SJCRH30 (cell line): ENCODE measurements at regions not wholly inside any gene's neighbourhood (a gene's known extent, or its start where the extent isn't known, plus 50 kb on each side); places are given as distances from the start of the nearest gene placed in this dataset.
A peak's percentile ranks its signal among the peaks of the same experiment; 100 is the strongest.
"Not testable (repeated sequence)": the region's sequence is repeated elsewhere in the genome, so short reads cannot be mapped to it uniquely, and the experiment has no call there.

Experiments used
- DNase-seq, 2 experiments: peaks; one replicate each; pipeline ENCODE4 v3.0.0-alpha.2; 2015 to 2020
- H3K27ac ChIP-seq: fragments of 250-450 bp; sonication (Bioruptor Pico); 2 replicates; pipeline ENCODE4 v1.5.1; 2020; ENCODE audit warnings: mild to moderate bottlenecking, moderate library complexity
- H3K27me3 ChIP-seq: fragments of 250-450 bp; sonication (Bioruptor Pico); 2 replicates; pipeline ENCODE4 v1.5.1; 2020; ENCODE audit warnings: mild to moderate bottlenecking, moderate library complexity
- H3K36me3 ChIP-seq: fragments of 250-450 bp; sonication (Bioruptor Pico); 2 replicates; pipeline ENCODE4 v1.5.1; 2020; ENCODE audit warnings: mild to moderate bottlenecking, moderate library complexity
- H3K4me1 ChIP-seq: fragments of 250-450 bp; sonication (Bioruptor Pico); 2 replicates; pipeline ENCODE4 v1.5.1; 2020; ENCODE audit warnings: mild to moderate bottlenecking, moderate library complexity
- H3K4me3 ChIP-seq: fragments of 250-450 bp; sonication (Bioruptor Pico); 2 replicates; pipeline ENCODE4 v1.5.1; 2020; ENCODE audit warnings: mild to moderate bottlenecking, moderate library complexity
- H3K9me3 ChIP-seq: fragments of 250-450 bp; sonication (Bioruptor Pico); replicated peaks from 2 replicates; pipeline ENCODE4 v1.5.1; 2020; ENCODE audit warnings: mild to moderate bottlenecking, moderate library complexity

DNA sequence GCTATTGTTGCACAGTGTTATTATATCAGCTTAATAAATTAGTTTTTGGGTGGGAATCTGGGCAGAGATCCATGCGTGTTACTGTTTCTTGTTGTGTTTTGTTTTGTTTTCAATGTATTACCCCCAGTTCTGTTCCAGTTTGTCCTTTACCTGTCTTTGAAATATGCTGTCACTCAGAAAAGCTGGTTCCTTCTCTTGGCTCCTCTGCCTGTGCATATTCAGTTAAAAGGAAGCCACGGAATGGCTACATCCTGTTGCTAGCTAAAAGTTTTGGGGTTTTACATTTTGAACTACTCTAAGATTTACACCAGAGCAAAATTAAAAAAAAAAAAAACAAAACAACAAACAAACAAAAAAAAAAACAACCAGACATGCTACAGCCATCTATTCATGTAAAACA is 374.9 kb upstream of the RORB start:
- DNase-seq, result no peak
- no peaks in the 10 kb centered on the region; the same call in 1 of the 2 replicates for H3K9me3 ChIP-seq
- H3K27ac ChIP-seq, result no peak overlapping the region
- H3K27me3 ChIP-seq, result peaks cover 4% of the 10 kb centered on the region; the same call in 1 of the 2 replicates
- H3K4me3 ChIP-seq, result no peak overlapping the region
- no peaks in the 10 kb centered on the region for H3K4me1 ChIP-seq
- no peaks in the 10 kb centered on the region for H3K36me3 ChIP-seq

DNA sequence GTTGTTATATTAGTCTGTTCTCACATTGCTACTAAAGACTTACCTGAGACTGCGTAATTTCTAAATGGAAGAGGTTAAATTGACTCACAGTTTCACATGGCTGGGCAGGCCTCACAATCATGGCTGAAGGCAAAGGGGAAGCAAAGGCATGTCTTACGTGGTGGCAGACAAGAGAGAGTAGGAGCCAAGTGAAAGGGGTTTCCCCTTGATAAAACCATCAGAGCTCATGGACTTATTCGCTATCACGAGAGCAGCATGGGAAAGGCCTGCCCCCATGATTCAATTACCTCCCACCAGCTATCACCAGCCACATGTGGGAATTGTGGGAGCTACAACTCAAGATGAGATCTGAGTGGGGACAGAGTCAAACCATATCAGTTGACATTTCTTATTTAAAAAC is 374.5 kb upstream of the RORB start:
- H3K4me3 ChIP-seq, result no peak overlapping the region

DNA sequence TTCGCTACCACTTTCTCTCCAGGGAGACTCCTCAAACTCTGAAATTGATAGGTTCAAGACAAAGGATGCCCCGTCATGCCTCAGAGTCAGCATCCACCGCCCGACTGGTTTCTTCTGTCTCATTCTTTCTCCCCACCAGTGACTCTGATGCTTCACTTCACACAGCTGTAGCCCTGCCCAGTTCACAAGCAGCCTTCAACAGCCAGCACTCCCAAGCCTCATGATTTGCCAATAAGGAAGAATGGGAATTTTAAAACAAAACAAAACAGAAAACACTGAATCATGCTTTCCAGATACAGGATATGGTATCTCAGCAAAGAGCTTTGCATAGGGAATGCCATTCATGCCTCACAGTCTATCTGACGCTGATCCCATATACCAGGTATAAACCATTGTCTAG is 371.2 kb upstream of the RORB start:
- Histone ChIP-seq H3K27me3 (peaks cover 4% of the 10 kb centered on the region; the same call in 1 of the 2 replicates), H3K27ac (no peak overlapping the region), H3K36me3 (no peaks in the 10 kb centered on the region), H3K9me3 (no peaks in the 10 kb centered on the region), H3K4me3 (no peak overlapping the region), H3K4me1 (no peaks in the 10 kb centered on the region)
- DNase-seq, result no peak

More for the DNA sequence above, 374.5 kb upstream of the RORB start:
- no peaks in the 10 kb centered on the region for H3K4me1 ChIP-seq
- peaks cover 4% of the 10 kb centered on the region; the same call in 1 of the 2 replicates for H3K27me3 ChIP-seq
- no peak overlapping the region for H3K27ac ChIP-seq
- no peaks in the 10 kb centered on the region; the same call in 1 of the 2 replicates for H3K9me3 ChIP-seq
- DNase-seq, result no peak
- no peaks in the 10 kb centered on the region for H3K36me3 ChIP-seq

DNA sequence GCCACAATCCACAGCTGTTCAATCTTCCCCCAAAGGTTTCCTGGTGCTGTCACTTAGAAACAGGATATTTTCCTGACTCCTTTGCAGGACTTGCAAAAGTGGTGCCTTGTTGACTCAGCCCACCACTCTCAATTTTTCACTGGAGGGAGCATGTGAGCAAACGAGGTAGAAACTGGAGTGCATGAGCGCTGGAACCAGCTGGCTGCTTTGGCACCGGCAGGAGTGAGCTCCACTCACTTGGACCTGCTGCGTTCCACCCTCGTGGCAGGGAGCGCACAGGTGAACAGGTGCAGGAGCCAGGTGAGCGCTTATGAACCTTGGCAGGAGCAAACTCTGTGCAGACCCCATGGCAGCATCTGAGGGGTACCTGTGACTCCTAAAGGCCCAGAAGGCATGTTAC is 364.1 kb upstream of the RORB start:
- no peak overlapping the region for H3K27ac ChIP-seq
- H3K4me3 ChIP-seq, result no peak overlapping the region
- H3K36me3 ChIP-seq, result no peaks in the 10 kb centered on the region
- DNase-seq, result no peak
- no peaks in the 10 kb centered on the region; the same call in none of the 2 replicates for H3K27me3 ChIP-seq
- H3K9me3 ChIP-seq, result no peaks in the 10 kb centered on the region
- H3K4me1 ChIP-seq, result no peaks in the 10 kb centered on the region

DNA sequence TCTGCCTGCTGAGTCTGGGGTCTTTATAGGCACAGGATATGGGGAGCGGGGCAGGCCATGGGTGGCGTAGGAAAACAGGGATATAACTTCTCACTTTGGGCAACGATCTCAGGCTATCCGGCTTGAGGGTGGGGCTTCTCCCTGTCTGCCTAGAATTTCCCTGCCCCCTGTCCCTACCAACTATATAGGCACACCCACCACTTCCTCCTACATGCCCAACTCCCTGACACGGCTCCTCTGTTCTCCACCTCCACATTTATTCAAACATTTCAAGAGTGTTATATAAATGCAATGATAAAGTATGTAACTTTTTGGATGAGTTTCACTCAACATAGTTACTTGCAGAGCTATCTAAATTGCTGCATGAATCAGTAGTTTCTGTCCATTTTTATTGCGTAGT is 363.2 kb upstream of the RORB start:
- Histone ChIP-seq H3K4me1 (no peaks in the 10 kb centered on the region), H3K9me3 (no peaks in the 10 kb centered on the region), H3K4me3 (no peak overlapping the region), H3K27me3 (no peaks in the 10 kb centered on the region; the same call in none of the 2 replicates), H3K27ac (no peak overlapping the region), H3K36me3 (no peaks in the 10 kb centered on the region)
- DNase-seq, result no peak

DNA sequence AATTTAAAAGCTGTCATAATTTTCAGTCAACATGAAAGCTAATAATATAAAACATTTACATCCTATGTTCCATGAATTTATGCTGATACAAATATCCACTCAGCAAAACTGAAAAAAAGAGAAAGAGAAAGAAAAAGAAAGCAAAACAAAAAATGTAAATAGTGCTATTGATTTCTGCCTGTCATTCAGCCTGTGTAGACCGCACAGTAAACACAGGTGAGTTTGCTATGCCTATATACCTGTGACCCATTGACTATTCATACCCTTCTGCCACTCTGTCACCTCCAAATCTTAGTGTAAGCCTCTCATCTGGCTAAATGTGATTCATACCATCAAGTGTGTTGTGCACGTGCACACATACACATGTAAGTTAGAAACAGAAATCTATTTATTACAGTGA is 359.0 kb upstream of the RORB start:
- H3K36me3 ChIP-seq, result no peaks in the 10 kb centered on the region
- no peak overlapping the region for H3K27ac ChIP-seq

DNA sequence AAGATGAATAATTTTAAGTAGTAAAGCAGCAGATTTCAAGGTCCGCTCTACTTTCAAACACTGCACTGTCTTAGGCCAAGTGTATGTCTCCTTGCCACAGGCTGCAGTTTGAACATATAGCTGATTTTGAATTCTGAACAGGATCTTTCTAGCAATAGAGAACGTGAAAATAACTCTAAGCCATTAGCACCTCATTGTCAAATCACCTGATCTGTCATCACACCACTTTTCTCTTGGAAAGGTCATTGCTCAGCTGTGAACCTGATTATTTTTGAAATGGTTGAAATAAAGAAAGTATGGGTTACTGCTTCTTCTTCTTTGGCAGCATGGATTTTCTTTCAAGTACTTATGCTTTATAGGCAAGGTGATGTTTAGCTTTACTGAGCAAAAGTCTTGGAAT is 357.0 kb upstream of the RORB start:
- no peak for DNase-seq

More for the DNA sequence above, 359.0 kb upstream of the RORB start:
- Histone ChIP-seq H3K9me3 (no peaks in the 10 kb centered on the region), H3K4me3 (no peak overlapping the region), H3K27me3 (peaks cover 3% of the 10 kb centered on the region; the same call in 1 of the 2 replicates), H3K4me1 (no peaks in the 10 kb centered on the region)
- DNase-seq, result no peak

DNA sequence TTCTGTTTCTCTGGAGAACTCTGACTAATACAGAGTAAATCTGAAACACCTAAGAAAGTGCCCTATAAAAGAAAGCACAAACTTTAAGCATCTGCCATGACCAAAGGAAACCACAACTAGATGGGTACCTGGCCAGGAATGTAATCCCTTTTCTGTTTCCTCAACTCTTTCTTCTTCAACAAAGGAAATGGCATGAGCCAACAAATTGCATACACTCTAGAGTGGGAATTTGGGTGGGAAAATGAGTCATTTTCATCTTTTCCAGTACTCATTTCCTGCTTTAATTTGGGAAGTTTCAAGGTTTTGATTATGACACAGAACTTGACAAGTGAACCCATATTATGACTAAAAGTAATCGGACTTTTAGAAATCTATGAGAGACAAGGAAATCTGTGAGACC is 349.2 kb upstream of the RORB start:
- H3K36me3 ChIP-seq, result no peaks in the 10 kb centered on the region

More for the DNA sequence above, 357.0 kb upstream of the RORB start:
- Histone ChIP-seq H3K9me3 (no peaks in the 10 kb centered on the region), H3K27me3 (peaks cover 3% of the 10 kb centered on the region; the same call in 1 of the 2 replicates), H3K36me3 (no peaks in the 10 kb centered on the region), H3K4me3 (no peak overlapping the region), H3K27ac (no peak overlapping the region), H3K4me1 (no peaks in the 10 kb centered on the region)

DNA sequence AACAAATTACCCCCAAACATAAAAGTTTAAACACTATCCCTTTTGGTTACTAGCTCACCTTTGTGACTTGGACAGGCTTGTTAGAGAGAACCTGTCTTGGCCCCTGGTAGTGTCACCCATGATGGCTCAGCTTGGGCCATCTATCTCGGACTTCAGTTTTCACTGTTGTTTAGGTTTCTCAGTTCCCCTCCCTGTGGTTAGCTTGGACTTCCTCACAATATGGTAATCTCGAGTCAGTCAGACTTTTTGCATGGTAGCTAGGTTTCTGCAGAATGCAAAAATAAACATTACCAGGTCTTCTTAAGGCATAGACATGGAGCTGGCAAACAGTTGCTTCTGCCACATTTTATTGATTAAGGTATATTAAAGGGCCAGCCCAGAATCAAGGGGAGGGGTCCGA is 324.3 kb upstream of the RORB start:
- Histone ChIP-seq H3K27me3 (0 out of 2 replicates have a peak, but pooled peaks cover 4% of the 10 kb centered on the region), H3K36me3 (no peaks in the 10 kb centered on the region), H3K27ac (no peak overlapping the region), H3K9me3 (no peaks in the 10 kb centered on the region), H3K4me3 (no peak overlapping the region), H3K4me1 (no peaks in the 10 kb centered on the region)
- DNase-seq, result no peak

More for the DNA sequence above, 349.2 kb upstream of the RORB start:
- H3K27me3 ChIP-seq, result no peaks in the 10 kb centered on the region
- H3K4me3 ChIP-seq, result no peak overlapping the region
- no peak overlapping the region for H3K27ac ChIP-seq
- no peaks in the 10 kb centered on the region for H3K4me1 ChIP-seq
- DNase-seq, result no peak
- H3K9me3 ChIP-seq, result no peaks in the 10 kb centered on the region

DNA sequence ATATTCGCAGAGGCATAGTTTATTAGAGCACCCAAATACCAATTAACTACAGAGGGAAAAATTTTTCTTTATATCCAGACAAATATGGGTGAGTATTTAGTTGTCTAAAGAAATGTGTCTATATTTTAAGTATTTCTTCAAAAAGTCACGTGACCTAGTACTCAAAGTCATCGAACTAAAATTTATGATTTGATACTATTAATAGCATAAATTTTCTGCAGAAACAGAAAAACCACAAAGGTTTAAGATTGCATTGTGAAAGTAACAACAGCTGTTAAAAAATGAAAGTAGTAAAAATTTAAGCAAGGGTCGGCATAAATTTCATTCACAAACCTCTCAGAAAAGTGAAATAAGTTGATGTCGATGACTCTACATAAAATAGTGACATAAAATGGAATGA is 323.9 kb upstream of the RORB start:
- H3K4me1 ChIP-seq, result no peaks in the 10 kb centered on the region
- H3K36me3 ChIP-seq, result no peaks in the 10 kb centered on the region
- 0 out of 2 replicates have a peak, but pooled peaks cover 4% of the 10 kb centered on the region for H3K27me3 ChIP-seq
- H3K9me3 ChIP-seq, result no peaks in the 10 kb centered on the region
- no peak overlapping the region for H3K4me3 ChIP-seq
- no peak overlapping the region for H3K27ac ChIP-seq
- no peak for DNase-seq

DNA sequence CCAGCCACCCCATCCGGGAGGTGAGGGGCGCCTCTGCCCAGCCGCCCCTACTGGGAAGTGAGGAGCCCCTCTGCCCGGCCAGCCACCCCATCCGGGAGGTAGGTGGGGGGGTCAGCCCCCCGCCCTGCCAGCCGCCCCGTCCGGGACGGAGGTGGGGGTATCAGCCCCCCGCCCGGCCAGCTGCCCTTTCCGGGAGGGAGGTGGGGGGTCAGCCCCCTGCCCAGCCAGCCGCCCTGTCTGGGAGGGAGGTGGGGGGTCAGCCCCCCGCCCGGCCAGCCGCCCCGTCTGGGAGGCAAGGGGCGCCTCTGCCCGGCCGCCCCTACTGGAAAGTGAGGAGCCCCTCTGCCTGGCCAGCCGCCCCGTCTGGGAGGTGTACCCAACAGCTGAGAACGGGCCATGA is 299.4 kb upstream of the RORB start:
- DNase-seq, result not testable (repeated sequence)

DNA sequence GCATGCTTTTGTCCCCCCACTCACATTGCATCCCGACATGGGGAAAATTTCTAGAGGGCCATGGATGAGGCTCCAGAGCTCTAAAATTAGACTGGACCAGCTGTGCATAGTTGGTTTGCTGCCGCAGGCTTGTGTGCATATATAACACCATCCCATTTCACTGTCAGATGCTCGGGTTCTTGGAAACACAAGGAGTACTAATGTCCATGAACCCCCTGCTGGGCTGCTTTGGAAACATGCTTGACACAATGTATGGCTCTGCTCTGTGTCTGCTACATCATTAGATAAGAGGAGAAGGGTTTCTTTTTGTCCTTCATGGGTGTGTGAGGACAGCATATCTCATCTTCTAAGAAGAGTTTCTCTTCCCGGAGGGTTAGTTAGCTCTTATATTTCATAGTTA is 292.1 kb upstream of the RORB start:
- Histone ChIP-seq H3K4me1 (no peaks in the 10 kb centered on the region), H3K4me3 (no peak overlapping the region), H3K27me3 (no peaks in the 10 kb centered on the region), H3K9me3 (no peaks in the 10 kb centered on the region), H3K36me3 (no peaks in the 10 kb centered on the region), H3K27ac (no peak overlapping the region)
- peak; percentile 13 to 35 for DNase-seq

More for the DNA sequence above, 299.4 kb upstream of the RORB start:
- H3K9me3 ChIP-seq, H3K36me3 ChIP-seq, H3K4me3 ChIP-seq, H3K4me1 ChIP-seq, H3K27me3 ChIP-seq, H3K27ac ChIP-seq: not testable (repeated sequence)

DNA sequence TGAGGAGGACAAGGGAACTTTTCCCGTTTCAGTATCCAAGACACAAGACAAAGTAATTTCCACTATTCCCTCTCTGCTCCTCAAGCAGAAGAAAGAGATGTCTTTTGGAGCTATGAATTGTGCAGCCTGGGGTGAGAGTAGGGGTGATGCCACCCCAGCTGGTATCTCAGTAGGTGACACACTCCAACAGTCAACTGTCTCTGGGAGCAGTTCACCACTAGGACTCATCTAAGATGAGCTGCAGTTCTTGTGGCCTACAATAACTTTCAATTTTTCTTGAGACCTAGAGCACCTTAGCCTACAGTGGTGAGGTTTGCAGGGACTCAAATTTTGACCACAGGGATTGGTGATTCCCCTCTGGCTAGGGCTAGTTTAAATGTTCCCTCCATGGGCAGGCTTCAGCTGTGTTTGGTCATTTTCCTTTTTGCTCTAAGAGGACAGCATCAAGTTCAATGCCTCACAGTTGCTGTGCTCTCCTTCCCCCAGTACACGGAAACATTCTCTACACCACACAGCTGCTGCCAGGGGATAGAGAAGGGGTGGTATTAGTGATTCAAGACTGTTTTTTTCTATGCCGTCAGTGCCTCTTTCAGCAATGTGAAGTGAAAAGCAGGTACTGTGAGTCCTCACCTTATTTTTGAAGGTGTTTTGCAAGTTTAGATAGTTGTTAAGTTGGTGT is 278.6 kb upstream of the RORB start:
- no peaks in the 10 kb centered on the region for H3K4me1 ChIP-seq
- H3K36me3 ChIP-seq, result no peaks in the 10 kb centered on the region
- H3K27ac ChIP-seq, result no peak overlapping the region

DNA sequence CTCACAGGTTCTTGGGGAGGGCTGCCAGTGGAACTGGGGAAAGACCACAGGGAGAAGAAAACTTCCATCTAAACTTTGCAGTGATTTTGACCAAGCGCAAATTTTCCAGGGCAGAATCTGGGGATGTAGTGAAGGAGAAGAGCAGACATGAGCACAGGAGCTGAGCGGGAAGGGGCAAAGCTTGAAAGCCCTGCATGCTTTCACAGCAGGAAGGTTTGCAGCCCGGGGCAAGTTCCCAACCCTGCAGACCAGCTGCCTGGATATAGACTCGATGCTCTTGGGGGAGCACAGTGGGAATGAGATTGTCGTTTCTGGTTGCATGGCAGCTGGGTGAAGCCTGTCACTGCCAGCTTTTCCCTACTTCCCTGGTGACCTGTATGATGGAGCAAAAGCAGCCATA is 276.8 kb upstream of the RORB start:
- Histone ChIP-seq H3K4me3 (no peak overlapping the region), H3K36me3 (no peaks in the 10 kb centered on the region), H3K27me3 (no peaks in the 10 kb centered on the region), H3K9me3 (no peaks in the 10 kb centered on the region), H3K27ac (no peak overlapping the region), H3K4me1 (no peaks in the 10 kb centered on the region)
- peak in 1 of 2 experiments; percentile 7 for DNase-seq

More for the DNA sequence above, 278.6 kb upstream of the RORB start:
- H3K9me3 ChIP-seq, result no peaks in the 10 kb centered on the region
- DNase-seq, result no peak
- no peak overlapping the region for H3K4me3 ChIP-seq
- no peaks in the 10 kb centered on the region; the same call in 1 of the 2 replicates for H3K27me3 ChIP-seq

DNA sequence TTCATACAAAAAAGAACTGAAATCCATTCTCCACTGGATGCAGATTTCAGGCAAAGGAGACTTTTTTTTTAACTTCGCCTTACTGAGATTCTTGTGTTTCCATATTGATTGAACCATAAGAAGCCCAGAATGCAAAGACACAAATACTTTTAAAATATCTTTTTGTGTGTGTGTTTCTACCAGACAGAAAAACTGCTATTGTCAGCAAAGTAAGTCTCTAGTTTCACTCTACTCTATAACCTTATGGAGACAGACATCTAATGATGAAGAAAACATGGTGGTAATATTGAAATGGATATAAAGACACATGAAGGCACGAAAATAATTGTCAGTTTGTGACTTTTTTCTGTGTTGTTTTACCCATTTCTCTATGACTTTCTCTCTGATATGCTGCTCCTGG is 260.3 kb upstream of the RORB start:
- H3K4me1 ChIP-seq, result no peaks in the 10 kb centered on the region
- H3K27me3 ChIP-seq, result no peaks in the 10 kb centered on the region
- no peak overlapping the region for H3K4me3 ChIP-seq
- no peaks in the 10 kb centered on the region for H3K36me3 ChIP-seq
- no peak for DNase-seq
- no peak overlapping the region for H3K27ac ChIP-seq
- H3K9me3 ChIP-seq, result no peaks in the 10 kb centered on the region
